Stimulated activated CD4-positive, alpha-beta T cell treated with anti-CD3 and anti-CD28 coated beads, TNF-alpha, amount 100 ng/mL, for 24 hours (primary cell): ENCODE measurements at regions not wholly inside any gene's neighbourhood (a gene's known extent, or its start where the extent isn't known, plus 50 kb on each side); places are given as distances from the start of the nearest gene placed in this dataset.
"Not testable (repeated sequence)": the region's sequence is repeated elsewhere in the genome, so short reads cannot be mapped to it uniquely, and the experiment has no call there.

Experiments used
- DNase-seq, 3 experiments: peaks; one replicate each; pipeline ENCODE4 v3.0.0-alpha.2; 2020; ENCODE audit warnings: low read depth in 3 of 3

GRCh38 chr1:232579958-232580941 is 49.7 kb downstream of the SIPA1L2 start:
- no peak for DNase-seq

DNA sequence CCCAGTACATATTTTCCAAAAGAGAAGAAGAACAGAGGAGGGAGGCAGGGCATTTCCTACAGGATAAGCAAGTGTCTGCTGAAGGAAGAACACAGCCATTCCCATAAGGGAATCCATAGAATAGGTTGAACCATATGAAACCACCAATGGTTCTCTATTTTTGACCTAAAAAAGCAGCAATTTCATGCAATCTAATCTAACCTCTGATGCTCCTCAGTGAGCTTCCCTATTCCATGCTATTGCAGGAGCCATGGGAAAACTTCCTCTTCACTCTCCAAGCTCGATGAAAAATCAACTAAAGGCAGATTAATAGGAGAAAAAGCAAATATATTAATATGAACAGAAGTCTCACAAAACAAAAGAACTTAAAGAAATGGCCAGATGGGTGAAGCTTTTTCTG is 50.5 kb downstream of the SIPA1L2 start:
- DNase-seq, result no peak

DNA sequence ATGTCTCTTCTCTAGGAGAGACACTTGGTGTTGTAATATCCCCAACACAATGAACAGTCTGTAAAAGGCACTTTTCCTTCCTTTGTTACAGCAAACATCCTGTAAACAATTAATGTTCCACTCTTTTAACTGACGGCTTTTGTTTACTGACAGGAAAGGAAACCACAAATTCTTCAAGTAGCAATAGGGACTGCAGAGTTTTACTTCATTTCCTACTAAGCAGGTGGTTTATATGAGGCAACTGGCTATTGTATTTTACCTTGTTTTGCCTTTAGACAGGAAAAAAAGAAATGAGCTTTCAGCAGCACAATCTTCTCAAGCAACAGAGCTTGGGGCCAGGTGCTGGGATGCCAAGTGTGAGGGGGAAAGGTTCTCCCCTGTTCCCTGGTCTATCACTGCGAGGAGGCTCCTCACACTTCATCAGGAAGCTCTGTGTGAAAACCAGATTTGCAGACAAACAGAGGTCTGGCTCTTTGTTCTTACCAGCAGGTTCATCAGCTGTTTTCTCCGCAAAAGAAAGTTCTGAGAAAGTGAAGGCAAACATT is 51.2 kb downstream of the SIPA1L2 start:
- DNase-seq, result no peak

GRCh38 chr1:232577772-232578171 is 52.2 kb downstream of the SIPA1L2 start:
- DNase-seq, result no peak

DNA sequence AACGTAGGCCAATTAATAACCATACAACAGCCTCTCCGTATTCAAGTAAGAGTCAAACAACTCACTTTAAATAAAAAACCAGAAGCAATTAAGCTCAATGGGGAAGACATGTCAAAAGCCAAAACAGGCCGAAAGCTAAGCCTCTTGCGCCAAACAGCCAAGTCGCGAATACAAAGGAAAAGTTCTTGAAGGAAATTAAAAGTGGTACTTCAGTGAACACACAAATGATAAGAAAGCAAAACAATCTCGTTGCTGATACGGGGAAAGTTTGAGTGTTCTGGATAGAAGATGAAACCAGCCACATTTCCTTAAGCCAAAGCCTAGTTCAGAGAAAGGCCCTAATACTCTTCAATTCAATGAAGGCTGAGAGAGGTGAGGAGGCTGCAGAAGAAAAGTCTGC is 53.4 kb downstream of the SIPA1L2 start:
- DNase-seq, result no peak

- DNase-seq, result no peak
These were observed 54.2 kb downstream of the SIPA1L2 start for GRCh38 chr1:232575763-232576040.

- no peak for DNase-seq
These were observed 54.8 kb downstream of the SIPA1L2 start for GRCh38 chr1:232574889-232575762.

- DNase-seq, result no peak
These were observed 55.9 kb downstream of the SIPA1L2 start for GRCh38 chr1:232574077-232574476.

DNA sequence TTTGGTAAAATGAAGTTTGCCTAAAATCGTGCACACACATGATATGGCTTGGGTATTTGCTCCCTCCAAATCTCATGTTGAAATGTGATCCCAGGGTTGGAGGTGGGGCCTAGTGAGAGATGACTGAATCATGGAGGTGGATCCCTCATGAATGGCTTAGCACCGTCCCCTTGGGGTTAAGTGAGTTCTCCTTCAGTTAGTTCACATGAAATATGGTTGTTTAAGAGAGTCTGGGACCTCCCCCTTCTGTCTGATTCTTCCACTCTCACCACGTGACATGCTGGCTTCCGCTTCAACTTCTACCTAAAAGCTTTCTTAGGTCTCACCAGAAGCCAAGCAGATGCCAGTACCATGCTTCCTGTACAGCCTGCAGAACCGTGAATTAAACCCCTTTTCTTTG is 58.4 kb downstream of the SIPA1L2 start:
- DNase-seq, result no peak

- no peak for DNase-seq
These were observed 59.9 kb downstream of the SIPA1L2 start for GRCh38 chr1:232570007-232570406.

DNA sequence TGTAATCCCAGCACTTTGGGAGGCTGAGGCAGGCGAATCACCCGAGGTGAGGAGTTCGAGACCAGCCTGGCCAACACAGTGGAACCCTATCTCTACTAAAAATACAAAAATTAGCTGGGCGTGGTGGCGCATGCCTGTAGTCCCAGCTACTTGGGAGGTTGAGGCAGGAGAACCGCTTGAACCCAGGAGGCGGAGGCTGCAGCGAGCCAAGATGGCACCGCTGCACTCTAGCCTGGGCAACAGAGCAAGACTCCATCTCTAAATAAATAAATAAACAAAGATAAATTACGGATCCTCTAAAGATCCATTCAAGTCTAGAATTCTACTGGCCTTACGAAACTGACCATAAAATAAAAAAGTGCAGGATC is 60.4 kb downstream of the SIPA1L2 start:
- DNase-seq, result not testable (repeated sequence)

GRCh38 chr1:232568906-232569553 is 60.9 kb downstream of the SIPA1L2 start:
- no peak for DNase-seq

GRCh38 chr1:232568331-232568852 is 61.5 kb downstream of the SIPA1L2 start:
- DNase-seq, result no peak

GRCh38 chr1:232566093-232566492 is 63.8 kb downstream of the SIPA1L2 start:
- no peak for DNase-seq

DNA sequence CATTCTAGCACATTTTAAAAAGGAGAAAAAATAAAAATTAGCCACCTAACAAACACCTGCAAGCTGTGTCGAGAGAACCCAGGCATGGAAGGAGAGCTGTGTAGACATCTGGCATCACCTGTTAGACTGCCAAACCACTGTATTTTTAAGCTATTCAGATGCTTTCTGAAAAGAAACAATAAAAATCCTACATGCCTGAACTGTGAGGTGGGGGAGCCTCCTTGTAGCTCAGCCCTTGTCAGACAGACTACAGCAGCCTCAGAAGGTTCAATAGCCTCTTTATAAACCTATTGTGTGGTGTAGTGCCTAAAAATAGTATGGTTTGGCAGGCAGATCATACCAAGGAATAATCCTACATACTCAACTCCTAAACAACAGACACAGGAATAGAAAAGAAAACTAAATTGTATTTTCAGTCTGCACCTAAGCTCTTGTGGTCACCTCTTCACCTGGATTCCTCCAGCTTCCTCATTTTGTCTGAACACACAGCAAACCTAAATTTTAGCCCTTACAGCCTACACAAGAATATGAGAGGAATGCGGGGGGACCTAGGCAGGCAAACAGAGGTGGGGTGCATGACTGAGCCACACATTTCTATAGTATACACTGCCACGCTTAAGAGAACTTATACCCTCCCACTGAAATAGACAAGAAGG is 67.0 kb downstream of the SIPA1L2 start:
- DNase-seq, result no peak

DNA sequence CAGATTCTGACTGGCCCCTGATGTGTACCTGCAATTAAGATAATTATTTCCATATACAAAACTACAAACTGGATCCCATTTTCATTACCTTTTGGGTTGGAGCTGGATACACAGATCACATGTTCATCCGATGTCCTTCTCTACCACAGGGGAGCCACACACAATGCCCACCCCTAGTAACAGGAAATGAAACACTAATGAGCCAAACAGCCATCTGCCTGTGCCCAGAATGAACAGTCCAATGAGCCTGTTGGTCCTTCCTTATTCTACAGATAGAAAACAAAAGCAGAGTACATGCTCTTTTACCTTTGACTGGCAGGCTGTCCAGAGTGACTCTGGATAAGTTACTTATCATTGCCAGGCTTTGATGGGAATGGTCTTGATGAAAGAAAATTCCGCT is 68.6 kb downstream of the SIPA1L2 start:
- DNase-seq, result no peak

DNA sequence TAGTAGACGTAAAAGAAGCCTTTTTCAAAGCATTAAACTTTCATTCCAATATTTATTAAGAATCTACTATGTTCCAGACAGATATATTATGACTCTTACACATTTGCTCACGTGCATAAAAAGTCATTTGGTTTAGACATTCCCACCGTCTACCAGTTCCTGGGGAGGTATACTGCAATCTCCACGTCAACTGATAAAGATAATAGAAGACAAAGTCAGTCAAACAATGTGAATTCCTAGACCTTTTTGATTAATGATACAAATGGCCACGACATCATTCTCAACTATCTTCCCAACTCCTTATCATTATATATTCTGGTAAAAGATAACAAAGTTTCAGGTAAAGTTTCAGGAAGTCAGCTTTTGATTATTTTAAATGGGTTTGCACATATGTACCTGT is 69.0 kb downstream of the SIPA1L2 start:
- no peak for DNase-seq

- DNase-seq, result no peak
These were observed 71.0 kb downstream of the SIPA1L2 start for GRCh38 chr1:232558954-232559353.

DNA sequence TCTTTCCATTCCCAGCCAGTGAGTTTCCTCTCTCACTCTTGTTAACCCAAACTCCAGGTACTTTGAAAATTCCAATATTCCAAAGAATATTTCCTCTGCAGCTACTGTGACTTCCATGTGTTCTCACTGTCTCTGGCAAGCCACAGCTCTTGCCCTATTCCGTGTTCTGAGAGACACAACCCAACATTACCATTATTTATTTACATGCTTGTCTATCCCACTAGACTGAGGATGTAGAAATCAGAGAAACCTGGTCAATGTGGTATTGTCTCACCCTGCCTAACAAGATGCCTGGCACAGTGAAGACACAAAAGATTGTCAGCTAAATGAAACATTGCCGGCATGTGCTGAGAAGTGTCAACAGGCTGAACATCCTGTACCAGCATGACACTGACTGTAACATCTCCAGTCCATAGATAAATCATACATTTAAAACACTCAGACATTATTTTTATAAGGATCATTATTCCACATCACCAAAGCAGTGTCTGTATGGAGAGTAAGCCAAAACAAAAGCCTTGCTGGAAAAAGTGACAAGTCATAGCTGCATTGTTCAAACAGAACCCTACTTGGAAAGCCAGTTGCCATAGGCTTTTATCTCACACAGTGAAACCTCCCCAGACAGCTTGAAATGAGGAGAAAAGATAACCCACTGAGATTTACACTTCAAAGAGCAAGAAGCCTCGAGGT is 72.3 kb downstream of the SIPA1L2 start:
- DNase-seq, result no peak

- DNase-seq, result no peak
These were observed 72.8 kb downstream of the SIPA1L2 start for GRCh38 chr1:232557096-232557495.

GRCh38 chr1:232556351-232556750 is 73.6 kb downstream of the SIPA1L2 start:
- no peak for DNase-seq
